ENCODE measurements at regions not wholly inside any gene's neighbourhood (a gene's known extent, or its start where the extent isn't known, plus 50 kb on each side); places are given as distances from the start of the nearest gene placed in this dataset.

GRCh38 chr4:29128810-29129209, 1591.4 kb upstream of the PCDH7 start:
- WGBS, 2 donors, result 89 to 96% methylated on average over 1 of the region's 1 CpG
- H3K27ac ChIP-seq, result no peak overlapping the region
- no peaks in the 10 kb centered on the region for H3K9me3 ChIP-seq
- H3K36me3 ChIP-seq, result no peaks in the 10 kb centered on the region
- no peaks in the 10 kb centered on the region for H3K27me3 ChIP-seq
- H3K4me1 ChIP-seq, result no peaks in the 10 kb centered on the region
- DNase-seq (ENCODE audit: low spot score in 2 of 2), result no peak
- no peak overlapping the region for H3K4me3 ChIP-seq
- TF ChIP-seq EP300 (IDR thresholded peaks at IDR 0.05), result no peak
- TF ChIP-seq CTCF (IDR thresholded peaks at IDR 0.05), result no peak
- TF ChIP-seq POLR2A (IDR thresholded peaks at IDR 0.05), result no peak

GRCh38 chr4:29131304-29131703, 1588.9 kb upstream of the PCDH7 start:
- no peaks in the 10 kb centered on the region for H3K4me1 ChIP-seq
- TF ChIP-seq EP300 (IDR thresholded peaks at IDR 0.05) (no peak), POLR2A (IDR thresholded peaks at IDR 0.05) (no peak), CTCF (IDR thresholded peaks at IDR 0.05) (no peak)
- no peaks in the 10 kb centered on the region for H3K27me3 ChIP-seq
- WGBS, 2 donors, result 87 to 94% methylated on average over 2 of the region's 2 CpGs
- H3K4me3 ChIP-seq, result no peak overlapping the region
- no peaks in the 10 kb centered on the region for H3K36me3 ChIP-seq
- H3K27ac ChIP-seq, result no peak overlapping the region
- H3K9me3 ChIP-seq, result no peaks in the 10 kb centered on the region
- no peak for DNase-seq (ENCODE audit: low spot score in 2 of 2)

GRCh38 chr4:29142708-29143107, 1577.5 kb upstream of the PCDH7 start:
- 41 to 64% methylated on average over 2 of the region's 2 CpGs for WGBS, 2 donors
- Histone ChIP-seq H3K36me3 (no peaks in the 10 kb centered on the region), H3K4me1 (no peaks in the 10 kb centered on the region), H3K4me3 (no peak overlapping the region), H3K27me3 (no peaks in the 10 kb centered on the region), H3K9me3 (no peaks in the 10 kb centered on the region), H3K27ac (no peak overlapping the region)
- DNase-seq (ENCODE audit: low spot score in 2 of 2), result no peak
- TF ChIP-seq CTCF (IDR thresholded peaks at IDR 0.05), result no peak

DNA sequence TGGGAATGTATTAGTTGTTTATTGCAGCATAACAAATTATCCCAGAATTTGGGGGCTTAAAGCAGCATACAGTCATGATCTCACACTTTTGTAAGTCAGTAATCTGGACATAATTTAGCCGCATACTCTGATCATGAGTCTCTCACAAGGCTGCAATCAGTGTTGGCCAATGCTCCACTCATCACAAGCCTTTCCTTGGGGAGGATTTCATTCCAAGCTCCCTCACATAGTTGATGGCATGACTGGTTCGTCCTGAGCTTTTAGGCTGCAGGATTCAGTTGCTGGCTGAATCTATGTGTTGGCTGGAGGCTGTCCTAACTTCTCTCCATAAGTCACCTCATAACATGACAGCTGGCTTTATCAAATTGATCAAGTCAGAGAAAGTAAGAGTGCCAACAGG, 1568.6 kb upstream of the PCDH7 start:
- WGBS, 2 donors, result 81 to 89% methylated on average over 2 of the region's 2 CpGs
- TF ChIP-seq CTCF (IDR thresholded peaks at IDR 0.05), result no peak
- TF ChIP-seq EP300 (IDR thresholded peaks at IDR 0.05), result no peak
- TF ChIP-seq POLR2A (IDR thresholded peaks at IDR 0.05), result no peak

GRCh38 chr4:29153642-29154041, 1566.5 kb upstream of the PCDH7 start:
- no peaks in the 10 kb centered on the region for H3K4me1 ChIP-seq
- TF ChIP-seq POLR2A (IDR thresholded peaks at IDR 0.05) (no peak), EP300 (IDR thresholded peaks at IDR 0.05) (no peak), CTCF (IDR thresholded peaks at IDR 0.05) (no peak)
- H3K4me3 ChIP-seq, result no peak overlapping the region
- no peak for DNase-seq (ENCODE audit: low spot score in 2 of 2)
- no peaks in the 10 kb centered on the region for H3K27me3 ChIP-seq
- peaks cover 0 to 6% (median 0%) of the 10 kb centered on the region in 4 donors for H3K9me3 ChIP-seq
- WGBS, 2 donors, result 32% methylated on average over 3 of the region's 3 CpGs
- no peak overlapping the region for H3K27ac ChIP-seq
- no peaks in the 10 kb centered on the region for H3K36me3 ChIP-seq

More for the DNA sequence above, 1568.6 kb upstream of the PCDH7 start:
- no peak overlapping the region for H3K4me3 ChIP-seq
- H3K9me3 ChIP-seq, result peaks cover 0 to 6% (median 0%) of the 10 kb centered on the region in 4 donors
- no peak overlapping the region for H3K27ac ChIP-seq
- no peaks in the 10 kb centered on the region for H3K4me1 ChIP-seq
- no peak for DNase-seq (ENCODE audit: low spot score in 2 of 2)
- no peaks in the 10 kb centered on the region for H3K36me3 ChIP-seq
- H3K27me3 ChIP-seq, result no peaks in the 10 kb centered on the region

Measured in tibial nerve (tissue), 4 donors.